K562 (cell line): ENCODE measurements at regions not wholly inside any gene's neighbourhood (a gene's known extent, or its start where the extent isn't known, plus 50 kb on each side); places are given as distances from the start of the nearest gene placed in this dataset.

ENCODE experiments used
- E2F1 ChIP-seq: sonication (generic); formaldehyde crosslinking; IDR thresholded peaks from 2 replicates; pipeline ENCODE4 v1.8.1; 2023; ENCODE audit warnings: mild to moderate bottlenecking, missing genetic modification reagents, moderate library complexity
- MITF ChIP-seq: IDR thresholded peaks from 2 replicates; pipeline ENCODE4 v1.6.1; 2014; ENCODE audit warnings: antibody characterized with exemption
- MNT ChIP-seq, 2 experiments: fragments of 450-650 bp; conservative IDR thresholded peaks; 2 replicates each; pipeline ENCODE4 v1.6.1; 2017; ENCODE audit warnings: mild to moderate bottlenecking in 2 of 2, moderate library complexity in 2 of 2
- RBM25 ChIP-seq: fragments of 200-400 bp; formaldehyde crosslinking; IDR thresholded peaks from 2 replicates; pipeline ENCODE4 v1.6.1; 2018; ENCODE audit warnings: low read length, low read depth, moderate library complexity; ENCODE audit not compliant: severe bottlenecking
- SMAD2 ChIP-seq: fragments of 150-350 bp; IDR thresholded peaks from 2 replicates; pipeline ENCODE4 v1.6.1; 2014; ENCODE audit warnings: low read depth, mild to moderate bottlenecking, low read length
- ZHX1 ChIP-seq: fragments of 150-350 bp; conservative IDR thresholded peaks from 2 replicates; pipeline ENCODE4 v1.6.1; 2014; ENCODE audit warnings: low read length

GRCh38 chr3:104846270-104846669, 520.4 kb upstream of the ALCAM start (continued):
- TF ChIP-seq MITF (no peak), RBM25 (no peak), E2F1 (CRISPR knock-in tag) (no peak), MNT (conservative IDR thresholded peaks at IDR 0.05) (no peak), SMAD2 (no peak), ZHX1 (no peak)
